ENCODE measurements at regions not wholly inside any gene's neighbourhood (a gene's known extent, or its start where the extent isn't known, plus 50 kb on each side); places are given as distances from the start of the nearest gene placed in this dataset.

- Histone ChIP-seq H3K9me3 (no peaks in the 10 kb centered on the region), H3K4me3 (no peak overlapping the region), H3K27ac (no peak overlapping the region), H3K4me1 (no peaks in the 10 kb centered on the region), H3K27me3 (no peaks in the 10 kb centered on the region), H3K36me3 (no peaks in the 10 kb centered on the region)
- 69 to 90% methylated on average over 2 to 12 of the region's 12 CpGs for WGBS, 2 donors (ENCODE audit: low coverage in 1 of 2)
- intact Hi-C loops (cut with DNase I; ENCODE audit: low total_unique reads) (no loop called here), in situ Hi-C loops (cut with MboI; ENCODE audit: low pct_ligation_motif_present in 1 of 4, low pct_unique_long_range_greater_than_20kb in 1 of 4, low sequenced_read_pairs in 3 of 4) (no loop called here)
- TF ChIP-seq, protein P1, sequence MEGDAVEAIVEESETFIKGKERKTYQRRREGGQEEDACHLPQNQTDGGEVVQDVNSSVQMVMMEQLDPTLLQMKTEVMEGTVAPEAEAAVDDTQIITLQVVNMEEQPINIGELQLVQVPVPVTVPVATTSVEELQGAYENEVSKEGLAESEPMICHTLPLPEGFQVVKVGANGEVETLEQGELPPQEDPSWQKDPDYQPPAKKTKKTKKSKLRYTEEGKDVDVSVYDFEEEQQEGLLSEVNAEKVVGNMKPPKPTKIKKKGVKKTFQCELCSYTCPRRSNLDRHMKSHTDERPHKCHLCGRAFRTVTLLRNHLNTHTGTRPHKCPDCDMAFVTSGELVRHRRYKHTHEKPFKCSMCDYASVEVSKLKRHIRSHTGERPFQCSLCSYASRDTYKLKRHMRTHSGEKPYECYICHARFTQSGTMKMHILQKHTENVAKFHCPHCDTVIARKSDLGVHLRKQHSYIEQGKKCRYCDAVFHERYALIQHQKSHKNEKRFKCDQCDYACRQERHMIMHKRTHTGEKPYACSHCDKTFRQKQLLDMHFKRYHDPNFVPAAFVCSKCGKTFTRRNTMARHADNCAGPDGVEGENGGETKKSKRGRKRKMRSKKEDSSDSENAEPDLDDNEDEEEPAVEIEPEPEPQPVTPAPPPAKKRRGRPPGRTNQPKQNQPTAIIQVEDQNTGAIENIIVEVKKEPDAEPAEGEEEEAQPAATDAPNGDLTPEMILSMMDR (IDR thresholded peaks at IDR 0.05), result no peak
- TF ChIP-seq POLR2AphosphoS5 (IDR thresholded peaks at IDR 0.05), result no peak
- no peak for TF ChIP-seq EP300 (IDR thresholded peaks at IDR 0.05; ENCODE audit: low read depth)
- TF ChIP-seq POLR2A (IDR thresholded peaks at IDR 0.05), result no peak
- no peak for DNase-seq
These were observed 66.5 kb upstream of the SMIM15 start for GRCh38 chr5:61228691-61229280.

DNA sequence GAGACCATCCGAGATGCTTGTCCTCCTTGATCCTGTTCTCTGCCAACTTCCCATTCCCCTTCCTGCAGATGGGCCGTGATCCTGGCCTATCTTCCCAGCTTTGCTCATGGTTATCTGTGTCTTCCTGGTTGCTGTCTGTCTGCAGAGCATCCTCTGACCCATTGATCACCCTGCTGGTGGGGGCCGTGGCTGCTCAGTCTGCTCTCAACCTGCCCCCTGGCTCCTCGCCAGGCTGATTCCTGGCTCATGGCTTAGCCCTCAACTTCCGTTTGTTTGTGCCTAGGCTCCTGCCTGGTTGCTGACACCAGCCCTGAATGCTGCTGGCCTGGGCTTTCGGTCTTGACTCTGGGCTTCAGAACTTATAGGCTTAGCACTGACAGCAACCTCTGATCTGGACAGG, 67.1 kb upstream of the SMIM15 start:
- Histone ChIP-seq H3K27ac (no peak overlapping the region), H3K9me3 (no peaks in the 10 kb centered on the region), H3K4me3 (no peak overlapping the region), H3K27me3 (no peaks in the 10 kb centered on the region), H3K36me3 (no peaks in the 10 kb centered on the region), H3K4me1 (no peaks in the 10 kb centered on the region)
- in situ Hi-C loops (cut with MboI; ENCODE audit: low pct_ligation_motif_present in 1 of 4, low pct_unique_long_range_greater_than_20kb in 1 of 4, low sequenced_read_pairs in 3 of 4) (no loop called here), intact Hi-C loops (cut with DNase I; ENCODE audit: low total_unique reads) (no loop called here)
- TF ChIP-seq POLR2AphosphoS5 (IDR thresholded peaks at IDR 0.05), result no peak
- TF ChIP-seq POLR2A (IDR thresholded peaks at IDR 0.05), result no peak
- TF ChIP-seq, protein P1 (IDR thresholded peaks at IDR 0.05), result no peak
- no peak for TF ChIP-seq EP300 (IDR thresholded peaks at IDR 0.05; ENCODE audit: low read depth)
- WGBS, 2 donors (ENCODE audit: low coverage in 1 of 2), result 77% methylated on average over 6 of the region's 6 CpGs; no CpG with 5 or more reads in 1 of the 2 donors
- DNase-seq, result no peak

- no peaks in the 10 kb centered on the region for H3K4me1 ChIP-seq
- in situ Hi-C loops (cut with MboI; ENCODE audit: low pct_ligation_motif_present in 1 of 4, low pct_unique_long_range_greater_than_20kb in 1 of 4, low sequenced_read_pairs in 3 of 4) (no loop called here), intact Hi-C loops (cut with DNase I; ENCODE audit: low total_unique reads) (no loop called here)
- TF ChIP-seq, protein P1 (IDR thresholded peaks at IDR 0.05), result no peak
- TF ChIP-seq POLR2AphosphoS5 (IDR thresholded peaks at IDR 0.05) (no peak), EP300 (IDR thresholded peaks at IDR 0.05; ENCODE audit: low read depth) (no peak), POLR2A (IDR thresholded peaks at IDR 0.05) (no peak)
- no peaks in the 10 kb centered on the region for H3K27me3 ChIP-seq
- WGBS, 2 donors (ENCODE audit: low coverage in 1 of 2), result 91 to 100% methylated on average over 2 to 3 of the region's 3 CpGs
- H3K4me3 ChIP-seq, result no peak overlapping the region
- DNase-seq, result no peak
- H3K9me3 ChIP-seq, result no peaks in the 10 kb centered on the region
- H3K27ac ChIP-seq, result no peak overlapping the region
- H3K36me3 ChIP-seq, result no peaks in the 10 kb centered on the region
These were observed 68.2 kb upstream of the SMIM15 start for GRCh38 chr5:61230492-61230891.

DNA sequence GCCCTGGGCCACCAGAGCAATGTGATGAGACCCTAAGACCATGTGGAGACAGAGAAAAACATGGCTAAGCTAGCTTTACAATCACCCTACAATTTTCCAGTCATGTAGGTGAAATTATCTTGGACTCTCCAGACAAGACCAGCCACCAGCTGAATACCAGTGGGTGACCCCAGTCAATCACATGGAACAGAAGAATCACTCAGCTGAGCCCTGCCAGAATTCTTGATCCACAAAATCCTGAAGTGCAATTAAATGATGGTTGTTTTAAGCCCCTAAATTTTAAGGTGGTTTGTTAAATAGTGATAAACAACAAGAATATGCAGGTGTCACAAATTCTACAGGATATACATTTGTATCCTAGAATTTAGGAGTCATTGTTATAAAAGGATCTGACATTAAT, 69.5 kb upstream of the SMIM15 start:
- DNase-seq, result no peak

More for the DNA sequence above, 69.5 kb upstream of the SMIM15 start:
- Histone ChIP-seq H3K27ac (no peak overlapping the region), H3K4me3 (no peak overlapping the region), H3K36me3 (no peaks in the 10 kb centered on the region), H3K9me3 (no peaks in the 10 kb centered on the region), H3K4me1 (no peaks in the 10 kb centered on the region), H3K27me3 (no peaks in the 10 kb centered on the region)
- intact Hi-C loops (cut with DNase I; ENCODE audit: low total_unique reads) (no loop called here), in situ Hi-C loops (cut with MboI; ENCODE audit: low pct_ligation_motif_present in 1 of 4, low pct_unique_long_range_greater_than_20kb in 1 of 4, low sequenced_read_pairs in 3 of 4) (no loop called here)
- no peak for TF ChIP-seq EP300 (IDR thresholded peaks at IDR 0.05; ENCODE audit: low read depth)
- TF ChIP-seq, protein P1 (IDR thresholded peaks at IDR 0.05), result no peak
- TF ChIP-seq POLR2A (IDR thresholded peaks at IDR 0.05), result no peak
- TF ChIP-seq POLR2AphosphoS5 (IDR thresholded peaks at IDR 0.05), result no peak

Measured in transverse colon (tissue), 4 donors.